GM18502 (cell line): ENCODE measurements at regions not wholly inside any gene's neighbourhood (a gene's known extent, or its start where the extent isn't known, plus 50 kb on each side); places are given as distances from the start of the nearest gene placed in this dataset.
"Not testable (repeated sequence)": the region's sequence is repeated elsewhere in the genome, so short reads cannot be mapped to it uniquely, and the experiment has no call there.

Experiments
- ATAC-seq: cut with Tn5 transposase; IDR thresholded peaks from one replicate; pipeline ENCODE4 v1.9.1; 2021; ENCODE audit warnings: mild to moderate bottlenecking; ENCODE audit not compliant: unreplicated experiment, poor library complexity

GRCh38 chr3:27632431-27633223 is 89.5 kb downstream of the EOMES start:
- ATAC-seq: peak; percentile 88

- peak; percentile 55 for ATAC-seq
Measured at GRCh38 chr3:27630885-27631284, 91.2 kb downstream of the EOMES start.

- no peak for ATAC-seq
Measured at GRCh38 chr3:27629366-27629765, 92.8 kb downstream of the EOMES start.

DNA sequence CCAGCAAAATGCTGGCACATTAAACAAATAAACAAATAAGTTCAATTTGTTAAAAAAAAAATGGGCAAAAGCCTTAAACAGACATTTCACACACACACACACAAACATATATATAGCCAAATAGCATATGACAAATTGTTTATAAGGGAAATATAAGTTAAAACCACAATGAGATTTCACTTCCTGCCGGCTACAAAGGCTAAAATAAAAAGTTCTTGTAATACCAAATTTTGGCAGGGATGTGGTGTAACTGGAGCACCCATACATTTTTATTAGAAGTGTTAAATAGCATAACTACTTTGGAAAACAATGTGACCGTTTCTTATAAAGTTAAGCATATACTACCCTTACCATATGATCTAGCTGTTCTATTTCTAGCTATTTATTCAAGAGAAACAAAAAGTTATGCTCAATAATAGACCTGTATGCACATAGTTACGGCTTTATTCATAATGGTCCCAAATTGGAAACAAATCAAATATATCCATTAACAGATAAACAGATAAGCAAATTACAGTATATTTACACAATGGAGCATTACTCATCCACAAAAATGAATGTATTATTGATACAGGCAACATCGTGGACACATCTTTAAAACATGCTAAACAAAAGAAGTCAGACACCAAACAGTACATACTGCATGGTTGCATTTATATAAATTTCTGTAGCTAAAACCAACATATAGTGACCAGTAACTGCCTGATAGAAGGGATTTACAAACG is 93.9 kb downstream of the EOMES start:
- no peak for ATAC-seq

DNA sequence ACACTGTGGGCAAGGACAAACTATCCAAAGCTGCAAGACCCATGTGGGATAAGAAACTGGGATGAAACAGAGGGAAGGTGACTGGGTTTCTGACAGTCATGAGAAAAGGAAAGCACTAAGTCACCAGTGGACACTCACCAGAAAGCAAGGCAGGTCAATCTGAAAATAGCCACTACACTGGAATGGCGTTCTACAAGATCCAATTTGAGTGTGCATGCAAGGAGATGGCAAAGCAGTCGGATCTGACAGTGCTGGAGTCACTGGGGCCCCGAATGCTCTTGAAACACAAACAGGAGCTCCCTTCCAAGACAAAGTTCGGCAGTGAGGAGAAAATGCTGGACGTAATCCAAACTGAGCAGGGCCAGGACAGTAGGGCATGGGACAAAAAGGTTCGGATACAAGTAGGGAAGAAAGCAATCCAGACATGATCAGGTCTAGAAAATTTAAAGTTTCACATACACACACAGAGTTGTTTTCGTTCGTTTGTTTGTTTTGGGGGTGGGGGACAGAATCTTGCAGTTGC is 95.5 kb downstream of the EOMES start:
- ATAC-seq: no peak

- no peak for ATAC-seq
Measured at GRCh38 chr3:27625864-27626263, 96.3 kb downstream of the EOMES start.

- ATAC-seq: no peak
Measured at GRCh38 chr3:27623085-27623753, 98.9 kb downstream of the EOMES start.

DNA sequence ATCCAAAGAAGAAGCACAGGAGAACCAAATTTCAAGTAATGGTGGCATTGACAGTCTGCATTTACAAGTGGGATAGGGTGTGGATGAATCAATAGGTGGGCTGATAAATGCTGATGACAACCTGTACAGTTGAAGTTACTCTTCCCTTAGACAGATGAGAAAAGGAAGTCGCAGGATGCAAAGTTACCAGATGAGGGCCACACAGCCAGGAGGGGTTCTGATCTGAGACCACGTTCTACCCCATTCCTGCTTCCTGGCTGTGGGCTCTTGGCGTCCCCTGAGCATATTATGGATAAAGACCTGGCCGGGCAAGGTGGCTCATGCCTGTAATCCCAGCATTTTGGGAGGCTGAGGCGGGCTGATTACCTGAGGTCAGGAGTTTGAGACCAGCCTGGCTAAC is 104.6 kb downstream of the EOMES start:
- ATAC-seq: no peak

GRCh38 chr3:27616031-27616430 is 106.1 kb downstream of the EOMES start:
- no peak for ATAC-seq

- no peak for ATAC-seq
Measured at GRCh38 chr3:27615555-27615954, 106.6 kb downstream of the EOMES start.

DNA sequence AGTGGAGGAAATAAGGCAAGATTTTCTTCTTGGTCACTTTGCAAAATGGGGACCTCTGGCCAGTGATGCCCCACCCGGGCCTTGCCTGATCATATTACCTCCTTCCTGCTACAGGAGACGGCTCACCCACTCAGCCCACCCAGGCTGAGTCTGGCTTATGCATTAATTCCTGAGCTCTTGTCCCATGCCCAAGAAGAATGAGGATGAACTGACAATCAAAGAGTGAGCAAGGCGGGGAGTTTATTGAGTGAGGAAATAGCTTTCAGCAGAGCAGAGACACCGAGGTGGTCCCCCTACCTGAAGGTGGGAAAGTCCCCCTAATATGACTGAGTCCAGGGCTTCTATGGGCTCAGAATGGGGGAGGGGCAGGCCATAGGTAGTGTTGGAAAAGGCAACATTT is 107.5 kb downstream of the EOMES start:
- ATAC-seq: no peak

GRCh38 chr3:27613846-27614500 is 108.2 kb downstream of the EOMES start:
- ATAC-seq: no peak

DNA sequence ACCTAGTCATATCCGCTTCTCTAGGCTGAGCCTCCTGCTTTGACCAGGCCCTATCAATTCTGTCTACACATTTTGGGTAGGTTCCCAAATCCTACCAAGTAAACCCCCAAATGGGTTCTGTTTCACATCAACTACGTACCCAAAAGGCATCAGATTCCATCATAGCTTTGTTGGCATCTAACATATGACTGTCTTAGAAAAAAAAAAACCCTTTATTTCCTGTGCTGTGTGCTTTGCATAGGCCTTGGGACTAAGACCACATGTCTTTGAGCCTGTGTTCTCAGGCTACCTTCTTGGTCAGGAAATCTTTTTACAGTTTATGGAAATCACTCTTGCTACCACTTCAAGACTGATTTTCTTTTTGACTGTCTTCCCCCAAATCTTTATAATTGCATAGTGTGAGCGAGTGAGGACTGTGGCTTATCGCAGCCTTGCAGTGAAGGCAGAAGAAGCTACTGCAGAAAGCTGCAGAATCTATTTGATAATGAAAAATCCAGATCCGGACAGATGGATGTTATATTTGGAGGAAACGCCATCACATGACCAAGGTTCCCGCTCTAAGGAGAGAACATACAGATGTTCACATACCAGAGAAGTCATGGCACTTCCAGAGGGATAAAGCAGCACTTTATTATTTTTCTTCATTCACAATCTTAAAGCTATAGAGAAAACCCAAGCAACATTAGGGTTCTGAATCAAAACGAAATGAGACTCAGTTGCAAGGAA is 111.2 kb downstream of the EOMES start:
- ATAC-seq: peak; percentile 70

- ATAC-seq: peak; percentile 34
Measured at GRCh38 chr3:27607370-27607769, 114.8 kb downstream of the EOMES start.

DNA sequence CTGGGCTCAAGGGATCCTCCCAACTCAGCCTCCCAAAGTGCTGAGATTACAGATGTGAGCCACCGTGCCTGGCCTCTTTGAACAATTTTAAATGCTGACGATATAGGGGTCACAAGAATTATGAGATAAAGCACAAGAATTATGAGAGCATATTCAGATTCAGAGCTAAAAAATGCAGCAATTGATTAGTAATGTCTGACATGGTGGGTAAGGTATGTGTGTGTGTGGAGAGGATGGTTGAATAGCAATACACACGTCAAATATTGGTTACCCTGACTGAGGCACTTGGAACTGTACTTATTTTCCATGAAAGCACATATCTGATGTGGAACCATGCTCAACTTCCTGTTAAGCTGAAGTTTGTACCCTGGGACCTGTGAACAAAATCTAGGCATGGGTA is 115.6 kb downstream of the EOMES start:
- ATAC-seq: no peak

GRCh38 chr3:27601311-27601710 is 117.1 kb upstream of the SLC4A7 start:
- not testable (repeated sequence) for ATAC-seq

DNA sequence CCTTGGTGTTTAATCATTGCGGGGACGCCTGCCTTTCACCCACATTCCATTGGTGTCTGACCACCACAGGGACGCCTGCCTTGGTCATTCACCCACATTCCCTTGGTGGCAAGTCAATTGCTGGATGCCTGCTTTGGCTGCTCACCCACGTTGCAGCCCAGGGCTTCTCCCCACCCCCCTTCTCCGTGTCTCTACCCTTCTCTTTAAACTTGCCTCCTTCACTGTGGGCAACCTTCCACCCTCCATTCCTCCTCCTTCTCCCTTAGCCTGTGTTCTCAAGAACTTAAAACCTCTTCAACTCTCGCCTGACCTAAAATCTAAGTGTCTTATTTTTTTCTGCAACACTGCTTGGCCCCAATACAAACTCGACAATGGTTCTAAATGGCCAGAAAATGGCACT is 115.6 kb upstream of the SLC4A7 start:
- not testable (repeated sequence) for ATAC-seq

DNA sequence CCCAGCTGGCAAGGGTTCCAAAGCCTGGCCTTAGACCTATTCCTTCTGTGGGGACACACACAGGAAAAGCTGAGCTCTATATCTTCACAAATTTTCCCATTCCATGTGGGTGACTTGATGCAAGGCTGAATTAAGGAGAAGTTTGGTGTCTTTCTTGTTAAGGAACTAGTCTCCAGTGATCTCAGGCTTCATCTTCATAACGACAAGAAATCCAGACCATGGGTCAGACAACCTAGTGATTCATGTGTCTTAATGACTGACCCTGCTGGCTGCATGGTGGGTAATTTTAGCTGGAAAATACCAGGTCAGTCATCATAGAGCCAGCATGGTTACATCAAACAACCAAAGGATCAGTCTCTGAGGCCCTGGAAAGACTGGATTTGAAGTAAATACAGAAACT is 112.7 kb upstream of the SLC4A7 start:
- peak; percentile 13 for ATAC-seq

DNA sequence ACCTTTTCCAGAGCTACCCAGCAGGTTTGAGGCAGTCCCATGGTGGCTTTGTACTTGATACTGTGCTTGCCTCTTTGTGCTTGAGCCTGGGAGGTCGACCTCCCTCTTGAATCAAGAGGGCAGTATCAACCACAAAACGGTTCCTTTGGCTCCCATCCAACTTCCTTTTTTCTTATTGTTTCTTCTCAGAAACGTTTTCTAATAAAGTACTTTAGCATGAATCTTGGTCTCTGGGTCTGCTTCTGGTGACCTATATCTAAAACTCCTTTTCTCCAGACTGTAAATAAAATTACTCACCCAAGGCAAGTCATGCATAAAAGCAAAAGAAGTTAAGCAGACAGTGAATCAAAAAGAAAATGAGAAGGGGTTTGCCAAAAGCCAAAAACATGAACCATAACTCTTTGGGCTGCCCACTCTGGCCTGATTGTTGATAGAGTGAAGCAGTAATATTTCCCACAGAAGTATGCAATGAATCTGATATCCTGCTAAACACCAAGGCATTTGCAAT is 112.2 kb upstream of the SLC4A7 start:
- ATAC-seq: peak; percentile 68
